HEK293 (cell line): ENCODE measurements at regions not wholly inside any gene's neighbourhood (a gene's known extent, or its start where the extent isn't known, plus 50 kb on each side); places are given as distances from the start of the nearest gene placed in this dataset.

ENCODE experiments used
- CTCF ChIA-PET: fragments of 350-600 bp; formaldehyde crosslinking; extraction: SDS; loops from one replicate; lab custom pipeline; 2021; ENCODE audit warnings: antibody characterized with exemption; lab: Yijun Ruan, JAX
- POLR2A ChIA-PET: fragments of 300-600 bp; formaldehyde crosslinking; extraction: SDS; loops from one replicate; lab custom pipeline; 2020; ENCODE audit warnings: antibody characterized with exemption, inconsistent platforms; lab: Yijun Ruan, JAX
- H3K27ac ChIP-seq: fragments of 200-500 bp; sonication (Bioruptor generic); 2 replicates; pipeline ENCODE4 v1.5.1; 2014; ENCODE audit warnings: low read depth, low read length, control low read depth, inconsistent platforms; ENCODE audit errors: extremely low read depth
- H3K36me3 ChIP-seq, 2 experiments: fragments of 200-500 bp in 1 of 2; sonication (Bioruptor generic) in 1 of 2; 1 replicate in 1 of 2; 2 replicates in 1 of 2; pipeline ENCODE4 v1.5.1; 2014 to 2017; ENCODE audit warnings: inconsistent platforms in 2 of 2, low read length in 2 of 2; ENCODE audit not compliant: control insufficient read depth in 2 of 2, insufficient read depth in 1 of 2
- H3K4me1 ChIP-seq: fragments of 200-500 bp; sonication (Bioruptor generic); 2 replicates; pipeline ENCODE4 v1.5.1; 2014; ENCODE audit warnings: mild to moderate bottlenecking, low read length, inconsistent platforms; ENCODE audit not compliant: control insufficient read depth, insufficient read depth
- H3K4me3 ChIP-seq: 2 replicates; pipeline ENCODE4 v1.5.1; 2011; ENCODE audit warnings: low read depth, mild to moderate bottlenecking, control low read depth, low read length, moderate library complexity
- H3K9me3 ChIP-seq: fragments of 200-500 bp; sonication (Bioruptor generic); 2 replicates; pipeline ENCODE4 v1.5.1; 2014; ENCODE audit warnings: low read depth, low read length, inconsistent platforms; ENCODE audit not compliant: control insufficient read depth, insufficient read depth
- EGR2 ChIP-seq: fragments of 450-650 bp; formaldehyde crosslinking; IDR thresholded peaks from 2 replicates; pipeline ENCODE4 v1.5.1; 2016; ENCODE audit warnings: low read depth, missing biosample characterization, missing genetic modification characterization
- GLI2 ChIP-seq: fragments of 450-650 bp; formaldehyde crosslinking; IDR thresholded peaks from 2 replicates; pipeline ENCODE4; 2017; ENCODE audit warnings: missing biosample characterization, missing genetic modification characterization, low read depth, borderline replicate concordance
- HOXC10 ChIP-seq: sonication (generic); formaldehyde crosslinking; IDR thresholded peaks from 2 replicates; pipeline ENCODE4 v1.8.1; 2023; ENCODE audit warnings: mild to moderate bottlenecking, missing genetic modification reagents
- SETDB1 ChIP-seq: IDR thresholded peaks from one replicate; pipeline ENCODE4 v1.6.1; 2017; ENCODE audit warnings: mild to moderate bottlenecking, low read length, moderate library complexity, mixed read lengths; ENCODE audit not compliant: insufficient read length
- TRIM28 ChIP-seq: IDR thresholded peaks from 2 replicates; pipeline ENCODE4 v1.6.1; 2011; ENCODE audit warnings: low read length, control low read depth, borderline replicate concordance
- ZBTB17 ChIP-seq: fragments of 450-650 bp; formaldehyde crosslinking; IDR thresholded peaks from 2 replicates; pipeline ENCODE4 v1.5.1; 2016; ENCODE audit warnings: missing biosample characterization, missing genetic modification characterization
- ZFP41 ChIP-seq: fragments of 450-650 bp; formaldehyde crosslinking; IDR thresholded peaks from 2 replicates; pipeline ENCODE4 v1.5.1; 2016; ENCODE audit warnings: missing biosample characterization, missing genetic modification characterization, borderline replicate concordance
- ZNF140 ChIP-seq: fragments of 450-650 bp; formaldehyde crosslinking; IDR thresholded peaks from 2 replicates; pipeline ENCODE4 v1.5.1; 2016; ENCODE audit warnings: missing biosample characterization, missing genetic modification characterization
- ZNF155 ChIP-seq: fragments of 450-650 bp; formaldehyde crosslinking; IDR thresholded peaks from 2 replicates; pipeline ENCODE4 v1.5.1; 2016; ENCODE audit warnings: missing biosample characterization, missing genetic modification characterization
- ZNF266 ChIP-seq: fragments of 450-650 bp; formaldehyde crosslinking; IDR thresholded peaks from 2 replicates; pipeline ENCODE4 v1.5.1; 2016; ENCODE audit warnings: missing biosample characterization, missing genetic modification characterization, low read depth
- ZNF394 ChIP-seq: fragments of 450-650 bp; formaldehyde crosslinking; IDR thresholded peaks from 2 replicates; pipeline ENCODE4 v1.5.1; 2016; ENCODE audit warnings: missing biosample characterization, missing genetic modification characterization, mild to moderate bottlenecking, moderate library complexity, borderline replicate concordance
- ZNF549 ChIP-seq: fragments of 450-650 bp; IDR thresholded peaks from 2 replicates; pipeline ENCODE4 v1.5.1; 2018; ENCODE audit warnings: missing biosample characterization, missing genetic modification characterization, mild to moderate bottlenecking, inconsistent platforms, moderate library complexity
- ZNF560 ChIP-seq: fragments of 450-650 bp; formaldehyde crosslinking; IDR thresholded peaks from 2 replicates; pipeline ENCODE4 v1.5.1; 2017; ENCODE audit warnings: missing biosample characterization, missing genetic modification characterization, borderline replicate concordance
- ZNF561 ChIP-seq: fragments of 450-650 bp; IDR thresholded peaks from 2 replicates; pipeline ENCODE4 v1.5.1; 2018; ENCODE audit warnings: missing biosample characterization, missing genetic modification characterization, borderline replicate concordance
- ZNF621 ChIP-seq: fragments of 450-650 bp; formaldehyde crosslinking; IDR thresholded peaks from 2 replicates; pipeline ENCODE4 v1.5.1; 2017; ENCODE audit warnings: missing biosample characterization, missing genetic modification characterization
- ZNF658 ChIP-seq: fragments of 450-650 bp; formaldehyde crosslinking; IDR thresholded peaks from 2 replicates; pipeline ENCODE4; 2016; ENCODE audit warnings: missing biosample characterization, missing genetic modification characterization
- ZNF707 ChIP-seq: fragments of 450-650 bp; formaldehyde crosslinking; IDR thresholded peaks from 2 replicates; pipeline ENCODE4 v1.5.1; 2016; ENCODE audit warnings: missing biosample characterization, missing genetic modification characterization
- ZNF777 ChIP-seq: fragments of 450-650 bp; formaldehyde crosslinking; IDR thresholded peaks from 2 replicates; pipeline ENCODE4 v1.5.1; 2017; ENCODE audit warnings: missing biosample characterization, missing genetic modification characterization, borderline replicate concordance
- TF ChIP-seq, protein P1 (sequence below): fragments of 450-650 bp; formaldehyde crosslinking; IDR thresholded peaks from 2 replicates; pipeline ENCODE4 v1.5.1; 2017; ENCODE audit warnings: missing biosample characterization, mild to moderate bottlenecking, missing genetic modification characterization, moderate library complexity
- TF ChIP-seq, protein P2 (sequence below): fragments of 450-650 bp; formaldehyde crosslinking; IDR thresholded peaks from 2 replicates; pipeline ENCODE4 v1.5.1; 2017; ENCODE audit warnings: missing biosample characterization, missing genetic modification characterization
- TF ChIP-seq, protein P3 (sequence below): fragments of 450-650 bp; formaldehyde crosslinking; IDR thresholded peaks from 2 replicates; pipeline ENCODE4 v1.5.1; 2016; ENCODE audit warnings: missing biosample characterization, missing genetic modification characterization
- TF ChIP-seq, protein P4 (sequence below): fragments of 450-650 bp; formaldehyde crosslinking; IDR thresholded peaks from 2 replicates; pipeline ENCODE4 v1.5.1; 2016; ENCODE audit warnings: missing biosample characterization, missing genetic modification characterization
- TF ChIP-seq, protein P5 (sequence below): fragments of 450-650 bp; formaldehyde crosslinking; IDR thresholded peaks from 2 replicates; pipeline ENCODE4 v1.5.1; 2016; ENCODE audit warnings: missing biosample characterization, missing genetic modification characterization

DNA sequence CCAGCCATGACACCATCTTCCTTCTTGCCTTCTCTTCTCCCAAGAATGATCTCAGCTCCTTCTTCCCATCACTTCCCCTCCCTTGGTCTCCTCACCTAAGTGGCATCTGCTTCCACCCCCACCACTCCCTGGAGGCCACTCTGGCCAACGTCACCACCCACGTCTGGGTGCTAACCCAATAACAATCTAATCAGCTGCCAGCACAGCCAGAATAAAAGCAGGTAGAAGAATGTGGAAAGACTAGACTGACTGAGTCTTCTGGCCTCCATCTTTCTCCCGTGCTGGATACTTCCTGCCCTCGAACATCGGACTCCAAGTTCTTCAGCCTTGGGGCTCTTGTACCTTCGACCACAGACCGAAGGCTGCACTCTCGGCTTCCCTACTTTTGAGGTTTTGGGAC is 245.3 kb upstream of the CSF3R start:
- H3K4me3 ChIP-seq, result no peak overlapping the region
- H3K36me3 ChIP-seq, result no peaks in the 10 kb centered on the region
- H3K4me1 ChIP-seq, result no peaks in the 10 kb centered on the region
- H3K9me3 ChIP-seq, result no peaks in the 10 kb centered on the region
- ChIA-PET POLR2A (no interaction called here), CTCF (no interaction called here)
- H3K27ac ChIP-seq, result no peak overlapping the region
- no peak for TF ChIP-seq ZFP41 (tag by site-specific recombination)
- TF ChIP-seq ZNF549 (tag by site-specific recombination), result no peak
- TF ChIP-seq SETDB1, result no peak
- TF ChIP-seq, protein P1, sequence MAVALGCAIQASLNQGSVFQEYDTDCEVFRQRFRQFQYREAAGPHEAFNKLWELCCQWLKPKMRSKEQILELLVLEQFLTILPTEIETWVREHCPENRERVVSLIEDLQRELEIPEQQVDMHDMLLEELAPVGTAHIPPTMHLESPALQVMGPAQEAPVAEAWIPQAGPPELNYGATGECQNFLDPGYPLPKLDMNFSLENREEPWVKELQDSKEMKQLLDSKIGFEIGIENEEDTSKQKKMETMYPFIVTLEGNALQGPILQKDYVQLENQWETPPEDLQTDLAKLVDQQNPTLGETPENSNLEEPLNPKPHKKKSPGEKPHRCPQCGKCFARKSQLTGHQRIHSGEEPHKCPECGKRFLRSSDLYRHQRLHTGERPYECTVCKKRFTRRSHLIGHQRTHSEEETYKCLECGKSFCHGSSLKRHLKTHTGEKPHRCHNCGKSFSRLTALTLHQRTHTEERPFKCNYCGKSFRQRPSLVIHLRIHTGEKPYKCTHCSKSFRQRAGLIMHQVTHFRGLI (tag by site-specific recombination), result no peak
- TF ChIP-seq ZNF777 (tag by site-specific recombination), result no peak
- no peak for TF ChIP-seq HOXC10
- TF ChIP-seq, protein P2, sequence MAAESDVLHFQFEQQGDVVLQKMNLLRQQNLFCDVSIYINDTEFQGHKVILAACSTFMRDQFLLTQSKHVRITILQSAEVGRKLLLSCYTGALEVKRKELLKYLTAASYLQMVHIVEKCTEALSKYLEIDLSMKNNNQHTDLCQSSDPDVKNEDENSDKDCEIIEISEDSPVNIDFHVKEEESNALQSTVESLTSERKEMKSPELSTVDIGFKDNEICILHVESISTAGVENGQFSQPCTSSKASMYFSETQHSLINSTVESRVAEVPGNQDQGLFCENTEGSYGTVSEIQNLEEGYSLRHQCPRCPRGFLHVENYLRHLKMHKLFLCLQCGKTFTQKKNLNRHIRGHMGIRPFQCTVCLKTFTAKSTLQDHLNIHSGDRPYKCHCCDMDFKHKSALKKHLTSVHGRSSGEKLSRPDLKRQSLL (tag by site-specific recombination), result no peak
- TF ChIP-seq, protein P3, sequence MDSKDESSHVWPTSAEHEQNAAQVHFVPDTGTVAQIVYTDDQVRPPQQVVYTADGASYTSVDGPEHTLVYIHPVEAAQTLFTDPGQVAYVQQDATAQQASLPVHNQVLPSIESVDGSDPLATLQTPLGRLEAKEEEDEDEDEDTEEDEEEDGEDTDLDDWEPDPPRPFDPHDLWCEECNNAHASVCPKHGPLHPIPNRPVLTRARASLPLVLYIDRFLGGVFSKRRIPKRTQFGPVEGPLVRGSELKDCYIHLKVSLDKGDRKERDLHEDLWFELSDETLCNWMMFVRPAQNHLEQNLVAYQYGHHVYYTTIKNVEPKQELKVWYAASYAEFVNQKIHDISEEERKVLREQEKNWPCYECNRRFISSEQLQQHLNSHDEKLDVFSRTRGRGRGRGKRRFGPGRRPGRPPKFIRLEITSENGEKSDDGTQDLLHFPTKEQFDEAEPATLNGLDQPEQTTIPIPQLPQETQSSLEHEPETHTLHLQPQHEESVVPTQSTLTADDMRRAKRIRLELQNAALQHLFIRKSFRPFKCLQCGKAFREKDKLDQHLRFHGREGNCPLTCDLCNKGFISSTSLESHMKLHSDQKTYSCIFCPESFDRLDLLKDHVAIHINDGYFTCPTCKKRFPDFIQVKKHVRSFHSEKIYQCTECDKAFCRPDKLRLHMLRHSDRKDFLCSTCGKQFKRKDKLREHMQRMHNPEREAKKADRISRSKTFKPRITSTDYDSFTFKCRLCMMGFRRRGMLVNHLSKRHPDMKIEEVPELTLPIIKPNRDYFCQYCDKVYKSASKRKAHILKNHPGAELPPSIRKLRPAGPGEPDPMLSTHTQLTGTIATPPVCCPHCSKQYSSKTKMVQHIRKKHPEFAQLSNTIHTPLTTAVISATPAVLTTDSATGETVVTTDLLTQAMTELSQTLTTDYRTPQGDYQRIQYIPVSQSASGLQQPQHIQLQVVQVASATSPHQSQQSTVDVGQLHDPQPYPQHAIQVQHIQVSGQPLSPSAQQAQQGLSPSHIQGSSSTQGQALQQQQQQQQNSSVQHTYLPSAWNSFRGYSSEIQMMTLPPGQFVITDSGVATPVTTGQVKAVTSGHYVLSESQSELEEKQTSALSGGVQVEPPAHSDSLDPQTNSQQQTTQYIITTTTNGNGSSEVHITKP (tag by site-specific recombination), result no peak
- no peak for TF ChIP-seq ZBTB17
- TF ChIP-seq ZNF155 (tag by site-specific recombination), result no peak
- TF ChIP-seq EGR2, result no peak

DNA sequence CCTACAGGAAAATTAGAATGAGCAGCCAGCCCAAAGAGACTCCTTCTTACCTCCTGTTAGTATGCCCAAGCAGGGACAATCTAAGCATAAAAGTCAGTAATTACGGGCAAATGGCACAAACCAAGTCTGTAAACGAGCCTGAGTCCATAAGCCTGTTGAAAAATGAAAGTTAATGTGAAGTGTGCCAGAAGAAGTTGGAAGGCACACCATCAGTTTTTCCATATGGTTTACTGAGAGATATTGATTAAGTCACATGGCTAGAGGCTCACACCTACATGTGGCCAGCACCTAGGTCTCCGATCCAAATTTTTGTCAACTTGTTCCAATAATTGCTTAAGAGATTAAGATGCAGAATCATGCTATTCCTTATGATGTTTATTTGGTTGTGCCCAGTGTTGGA is 242.4 kb upstream of the CSF3R start:
- H3K9me3 ChIP-seq, result no peaks in the 10 kb centered on the region
- no peak overlapping the region for H3K27ac ChIP-seq
- ChIA-PET CTCF (no interaction called here), POLR2A (no interaction called here)
- H3K36me3 ChIP-seq, result no peaks in the 10 kb centered on the region
- H3K4me3 ChIP-seq, result no peak overlapping the region
- H3K4me1 ChIP-seq, result no peaks in the 10 kb centered on the region
- TF ChIP-seq ZNF658, result no peak
- TF ChIP-seq ZNF621 (tag by site-specific recombination), result no peak
- TF ChIP-seq, protein P4, sequence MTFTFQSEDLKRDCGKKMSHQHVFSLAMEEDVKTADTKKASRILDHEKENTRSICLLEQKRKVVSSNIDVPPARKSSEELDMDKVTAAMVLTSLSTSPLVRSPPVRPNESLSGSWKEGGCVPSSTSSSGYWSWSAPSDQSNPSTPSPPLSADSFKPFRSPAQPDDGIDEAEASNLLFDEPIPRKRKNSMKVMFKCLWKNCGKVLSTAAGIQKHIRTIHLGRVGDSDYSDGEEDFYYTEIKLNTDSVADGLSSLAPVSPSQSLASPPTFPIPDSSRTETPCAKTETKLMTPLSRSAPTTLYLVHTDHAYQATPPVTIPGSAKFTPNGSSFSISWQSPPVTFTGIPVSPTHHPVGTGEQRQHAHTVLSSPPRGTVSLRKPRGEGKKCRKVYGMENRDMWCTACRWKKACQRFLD (tag by site-specific recombination), result no peak
- TF ChIP-seq ZNF394 (tag by site-specific recombination), result no peak
- no peak for TF ChIP-seq ZNF561 (tag by site-specific recombination)
- TF ChIP-seq ZNF707, result no peak
- no peak for TF ChIP-seq ZNF140 (tag by site-specific recombination)
- TF ChIP-seq GLI2 (tag by site-specific recombination), result no peak
- no peak for TF ChIP-seq ZNF266 (tag by site-specific recombination)
- TF ChIP-seq, protein P5, sequence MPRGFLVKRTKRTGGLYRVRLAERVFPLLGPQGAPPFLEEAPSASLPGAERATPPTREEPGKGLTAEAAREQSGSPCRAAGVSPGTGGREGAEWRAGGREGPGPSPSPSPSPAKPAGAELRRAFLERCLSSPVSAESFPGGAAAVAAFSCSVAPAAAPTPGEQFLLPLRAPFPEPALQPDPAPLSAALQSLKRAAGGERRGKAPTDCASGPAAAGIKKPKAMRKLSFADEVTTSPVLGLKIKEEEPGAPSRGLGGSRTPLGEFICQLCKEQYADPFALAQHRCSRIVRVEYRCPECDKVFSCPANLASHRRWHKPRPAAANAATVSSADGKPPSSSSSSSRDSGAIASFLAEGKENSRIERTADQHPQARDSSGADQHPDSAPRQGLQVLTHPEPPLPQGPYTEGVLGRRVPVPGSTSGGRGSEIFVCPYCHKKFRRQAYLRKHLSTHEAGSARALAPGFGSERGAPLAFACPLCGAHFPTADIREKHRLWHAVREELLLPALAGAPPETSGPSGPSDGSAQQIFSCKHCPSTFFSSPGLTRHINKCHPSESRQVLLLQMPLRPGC (tag by site-specific recombination), result no peak
- no peak for TF ChIP-seq ZNF560 (tag by site-specific recombination)
- TF ChIP-seq TRIM28, result no peak
